HG03571 (cell line): ENCODE measurements at regions not wholly inside any gene's neighbourhood (a gene's known extent, or its start where the extent isn't known, plus 50 kb on each side); places are given as distances from the start of the nearest gene placed in this dataset.

ENCODE experiments used
- ATAC-seq: cut with Tn5 transposase; IDR thresholded peaks from one replicate; pipeline ENCODE4 v1.9.1; 2021; ENCODE audit not compliant: unreplicated experiment

DNA sequence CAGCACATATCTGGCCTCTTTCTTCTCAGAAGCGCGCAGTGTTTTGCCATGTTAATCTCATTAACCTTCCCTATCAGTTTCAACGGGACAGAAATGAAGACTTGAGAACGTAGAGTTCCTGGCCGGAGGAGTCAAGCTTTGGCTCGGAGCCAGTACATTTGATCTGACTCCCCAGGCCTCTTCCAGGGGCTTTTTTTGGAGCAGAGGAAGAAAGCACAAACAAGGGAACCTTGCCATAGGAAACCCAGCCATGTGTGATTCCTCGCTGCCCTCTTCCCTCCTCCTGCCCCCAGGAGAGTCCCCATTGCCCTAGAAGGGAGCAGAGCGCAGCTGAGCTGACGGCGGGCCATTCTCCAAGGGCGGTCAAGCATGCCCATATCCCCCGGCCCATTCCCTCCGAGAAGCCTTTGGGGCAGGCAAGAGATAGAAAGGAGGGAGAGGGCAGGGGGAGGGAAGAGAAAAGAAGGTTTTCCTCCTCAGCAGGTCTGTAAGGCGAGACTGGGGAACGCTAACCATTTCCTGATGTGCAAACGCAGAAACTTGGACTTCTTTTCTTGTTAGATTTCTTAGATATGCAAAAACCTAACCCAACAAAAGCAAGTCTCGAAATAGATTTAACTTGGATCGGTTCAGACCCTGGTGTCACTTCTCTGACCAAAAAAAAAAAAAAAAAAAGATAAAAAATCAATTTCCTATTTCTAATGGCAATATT lies 63.7 kb upstream of the POU3F3 start:
- no peak for ATAC-seq

GRCh38 chr2:104790901-104791495 lies 62.9 kb upstream of the POU3F3 start:
- no peak for ATAC-seq

- ATAC-seq = no peak
These were observed 59.9 kb upstream of the POU3F3 start for GRCh38 chr2:104793966-104794365.

GRCh38 chr2:104794441-104794840 lies 59.5 kb upstream of the POU3F3 start:
- ATAC-seq = no peak
